ENCODE measurements at regions not wholly inside any gene's neighbourhood (a gene's known extent, or its start where the extent isn't known, plus 50 kb on each side); places are given as distances from the start of the nearest gene placed in this dataset.

GRCh38 chr6:168926306-168926705, 327.3 kb downstream of the THBS2 start:
- intact Hi-C loops (cut with micrococcal nuclease; ENCODE audit: unreplicated experiment): no loop called here
- Histone ChIP-seq H4K20me1 (ENCODE audit: insufficient read depth) (no peaks in the 10 kb centered on the region), H3K4me3 (no peak overlapping the region), H3F3A (ENCODE audit: insufficient read depth, low read depth) (no peaks in the 10 kb centered on the region), H3K27me3 (ENCODE audit: insufficient read depth, low read depth) (peaks cover 88% of the 10 kb centered on the region), H3K79me2 (ENCODE audit: low read depth) (no peaks in the 10 kb centered on the region), H3K9me3 (ENCODE audit: insufficient read depth, low read depth) (no peaks in the 10 kb centered on the region), H3K27ac (no peak overlapping the region), H3K4me1 (replicated peaks; ENCODE audit: insufficient read depth) (no peaks in the 10 kb centered on the region), H3K9me2 (ENCODE audit: insufficient read depth) (no peaks in the 10 kb centered on the region), H3K36me3 (ENCODE audit: low read depth) (no peaks in the 10 kb centered on the region), H2AFZ (no peak overlapping the region), H3K4me2 (no peak overlapping the region)
- ChIA-PET POLR2A (ENCODE audit: unreplicated experiment) (no interaction called here), CTCF (no interaction called here)
- no TSS peak for BruUV-seq (replicated peaks)
- TF ChIP-seq EZH2 (IDR thresholded peaks at IDR 0.05; ENCODE audit: low read depth) (no peak), CTCF (conservative IDR thresholded peaks at IDR 0.05) (no peak)
- no peak for DNase-seq

GRCh38 chr6:168925671-168926070, 328.0 kb downstream of the THBS2 start:
- no peaks in the 10 kb centered on the region for H3K4me1 ChIP-seq (replicated peaks; ENCODE audit: insufficient read depth)
- H3K9me3 ChIP-seq (ENCODE audit: insufficient read depth, low read depth): no peaks in the 10 kb centered on the region
- intact Hi-C loops (cut with micrococcal nuclease; ENCODE audit: unreplicated experiment): no loop called here
- no peaks in the 10 kb centered on the region for H3K79me2 ChIP-seq (ENCODE audit: low read depth)
- H3K9me2 ChIP-seq (ENCODE audit: insufficient read depth): no peaks in the 10 kb centered on the region
- CTCF ChIA-PET: no interaction called here
- no peak overlapping the region for H3K4me3 ChIP-seq
- DNase-seq: no peak
- no peak overlapping the region for H3K27ac ChIP-seq
- no peaks in the 10 kb centered on the region for H3K36me3 ChIP-seq (ENCODE audit: low read depth)
- no peak overlapping the region for H2AFZ ChIP-seq
- H3K27me3 ChIP-seq (ENCODE audit: insufficient read depth, low read depth): peaks cover 91% of the 10 kb centered on the region
- POLR2A ChIA-PET (ENCODE audit: unreplicated experiment): no interaction called here
- H3K4me2 ChIP-seq: no peak overlapping the region
- TF ChIP-seq EZH2 (IDR thresholded peaks at IDR 0.05; ENCODE audit: low read depth) (no peak), CTCF (conservative IDR thresholded peaks at IDR 0.05) (no peak)
- no peaks in the 10 kb centered on the region for H4K20me1 ChIP-seq (ENCODE audit: insufficient read depth)
- BruUV-seq (replicated peaks): no TSS peak
- no peaks in the 10 kb centered on the region for H3F3A ChIP-seq (ENCODE audit: insufficient read depth, low read depth)

- peaks cover 93% of the 10 kb centered on the region for H3K27me3 ChIP-seq (ENCODE audit: insufficient read depth, low read depth)
- no peaks in the 10 kb centered on the region for H3F3A ChIP-seq (ENCODE audit: insufficient read depth, low read depth)
- ChIA-PET POLR2A (ENCODE audit: unreplicated experiment) (no interaction called here), CTCF (no interaction called here)
- no peak overlapping the region for H3K27ac ChIP-seq
- no peak overlapping the region for H3K4me2 ChIP-seq
- TF ChIP-seq EZH2 (IDR thresholded peaks at IDR 0.05; ENCODE audit: low read depth): no peak
- TF ChIP-seq CTCF (conservative IDR thresholded peaks at IDR 0.05): no peak
- intact Hi-C loops (cut with micrococcal nuclease; ENCODE audit: unreplicated experiment): no loop called here
- BruUV-seq (replicated peaks): no TSS peak
- no peak for DNase-seq
- no peak overlapping the region for H2AFZ ChIP-seq
- no peaks in the 10 kb centered on the region for H4K20me1 ChIP-seq (ENCODE audit: insufficient read depth)
- no peak overlapping the region for H3K4me3 ChIP-seq
- no peaks in the 10 kb centered on the region for H3K9me3 ChIP-seq (ENCODE audit: insufficient read depth, low read depth)
- no peaks in the 10 kb centered on the region for H3K36me3 ChIP-seq (ENCODE audit: low read depth)
- H3K4me1 ChIP-seq (replicated peaks; ENCODE audit: insufficient read depth): no peaks in the 10 kb centered on the region
- no peaks in the 10 kb centered on the region for H3K9me2 ChIP-seq (ENCODE audit: insufficient read depth)
- no peaks in the 10 kb centered on the region for H3K79me2 ChIP-seq (ENCODE audit: low read depth)
These were observed 330.5 kb downstream of the THBS2 start for GRCh38 chr6:168923171-168923570.
